HTR-8/SVneo (cell line): ENCODE measurements at regions not wholly inside any gene's neighbourhood (a gene's known extent, or its start where the extent isn't known, plus 50 kb on each side); places are given as distances from the start of the nearest gene placed in this dataset.
"Not testable (repeated sequence)": the region's sequence is repeated elsewhere in the genome, so short reads cannot be mapped to it uniquely, and the experiment has no call there.

Source experiments
- DNase-seq: peaks from one replicate; pipeline ENCODE4 v3.0.0; 2011; ENCODE audit warnings: low spot score, mixed read lengths; ENCODE audit not compliant: insufficient read length
- FAIRE-seq: peaks from 2 replicates; lab custom pipeline; 2011; peaks lifted over from hg19 to GRCh38; lab: Jason Lieb, UNC

GRCh38 chr15:88993662-88994061, 80.5 kb upstream of the MFGE8 start:
- DNase-seq (no peak), FAIRE-seq (no peak)

DNA sequence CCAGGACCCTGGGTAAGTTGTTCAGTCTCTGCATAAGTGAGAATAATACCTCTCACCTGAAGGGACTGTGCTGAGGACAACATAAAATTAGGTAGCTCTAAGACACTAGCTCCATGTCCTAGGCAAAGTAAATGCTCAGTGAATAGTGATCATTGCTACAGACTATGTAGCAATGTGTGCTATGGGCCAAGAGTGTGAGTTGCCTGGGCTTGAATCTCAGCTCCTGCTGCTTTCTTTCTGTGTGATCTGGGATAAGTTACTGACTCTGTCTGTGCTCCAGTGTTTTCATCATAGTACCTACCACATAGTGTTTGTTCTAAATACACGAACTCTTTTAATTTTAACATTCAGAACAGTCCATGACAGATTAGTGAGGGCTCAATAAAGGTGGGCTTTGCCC, 81.1 kb upstream of the MFGE8 start:
- DNase-seq (no peak), FAIRE-seq (no peak)

DNA sequence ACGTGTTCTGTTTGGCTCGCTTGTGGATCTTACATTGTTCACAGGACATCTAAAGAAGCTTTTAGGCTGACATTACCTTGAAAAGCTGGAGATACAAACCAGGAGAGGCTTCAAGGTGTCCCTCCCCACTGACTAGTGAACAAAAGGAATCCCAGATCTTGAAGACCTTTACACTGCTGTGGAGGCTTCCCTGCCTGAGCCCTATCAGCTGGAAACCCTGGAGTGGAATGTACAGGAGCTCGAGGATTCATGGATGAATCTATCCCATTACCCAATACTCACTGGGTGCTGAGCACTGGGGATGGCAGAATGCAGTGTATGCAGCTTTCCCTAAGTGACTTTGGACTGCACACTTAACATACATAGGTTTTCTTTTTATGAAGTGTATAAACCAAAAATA, 82.3 kb upstream of the MFGE8 start:
- DNase-seq = no peak

GRCh38 chr15:88997531-88997930, 84.4 kb upstream of the MFGE8 start:
- FAIRE-seq = no peak

More for the DNA sequence above, 82.3 kb upstream of the MFGE8 start:
- no peak for FAIRE-seq

DNA sequence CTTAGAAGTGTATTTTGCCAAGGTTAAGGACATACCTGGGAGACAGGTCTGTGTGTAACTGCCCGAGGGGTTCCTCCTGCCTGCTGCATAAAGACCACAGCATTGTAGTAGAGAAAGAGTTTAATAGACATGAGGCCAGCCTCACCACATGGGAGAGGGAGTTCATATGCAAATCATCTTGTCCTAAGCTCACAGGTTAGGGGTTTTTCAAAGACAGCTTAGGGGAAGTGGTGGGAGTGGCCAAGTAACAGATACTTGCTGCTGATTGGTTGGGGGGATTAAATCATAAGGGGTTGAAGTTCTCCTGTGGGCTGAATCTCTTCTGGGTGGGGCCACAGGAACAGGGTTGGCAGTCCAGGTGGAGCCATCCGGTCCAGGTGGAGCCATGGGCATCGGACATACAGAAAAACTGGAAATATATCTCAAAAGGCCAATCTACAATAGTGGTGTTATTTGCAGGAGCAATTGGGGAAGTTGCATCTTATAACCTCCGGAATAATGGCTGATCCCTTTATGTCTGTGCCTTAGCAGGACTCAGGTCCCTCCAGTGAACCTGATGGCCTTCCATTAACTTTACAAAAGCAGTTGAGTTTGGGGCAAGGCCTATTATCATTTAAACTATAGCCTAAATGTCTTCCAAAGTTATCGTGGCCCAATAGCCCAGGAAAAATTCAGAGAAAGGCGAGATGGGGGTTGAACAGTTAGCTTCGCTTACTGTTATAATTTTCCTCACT, 86.0 kb upstream of the MFGE8 start:
- FAIRE-seq (no peak), DNase-seq (no peak)

More at GRCh38 chr15:88997531-88997930, 84.4 kb upstream of the MFGE8 start:
- no peak for DNase-seq

- not testable (repeated sequence) for DNase-seq, FAIRE-seq
Measured at GRCh38 chr15:89001708-89002275, 86.5 kb upstream of the ABHD2 start.

DNA sequence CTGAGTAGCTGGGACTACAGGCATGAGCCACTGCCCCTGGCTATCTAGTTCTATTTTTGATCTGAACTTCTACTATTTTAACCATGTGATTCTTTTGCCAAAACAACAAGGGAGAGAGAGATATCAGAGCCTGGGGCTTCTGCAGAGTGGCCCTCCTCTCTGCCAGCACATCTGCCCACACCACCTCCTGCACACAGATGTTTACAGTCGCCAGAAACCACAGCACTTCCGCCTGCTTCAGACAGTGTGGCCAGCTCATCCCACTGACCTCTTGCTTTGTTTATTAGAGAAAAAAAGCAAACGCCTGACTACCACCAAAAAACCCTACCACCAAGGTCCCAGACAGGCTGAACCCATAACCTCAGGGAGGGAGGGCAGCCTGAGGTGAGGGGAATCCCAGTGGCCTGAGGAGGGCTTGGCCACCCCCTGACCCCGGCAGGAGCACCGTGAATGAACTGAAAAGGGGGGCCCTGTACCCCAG, 85.9 kb upstream of the ABHD2 start:
- FAIRE-seq (no peak), DNase-seq (peak; percentile 57)

GRCh38 chr15:89002830-89003229, 85.4 kb upstream of the ABHD2 start:
- DNase-seq (no peak), FAIRE-seq (no peak)

GRCh38 chr15:89003865-89004725, 84.2 kb upstream of the ABHD2 start:
- peak; percentile 52 for DNase-seq
- FAIRE-seq = no peak

DNA sequence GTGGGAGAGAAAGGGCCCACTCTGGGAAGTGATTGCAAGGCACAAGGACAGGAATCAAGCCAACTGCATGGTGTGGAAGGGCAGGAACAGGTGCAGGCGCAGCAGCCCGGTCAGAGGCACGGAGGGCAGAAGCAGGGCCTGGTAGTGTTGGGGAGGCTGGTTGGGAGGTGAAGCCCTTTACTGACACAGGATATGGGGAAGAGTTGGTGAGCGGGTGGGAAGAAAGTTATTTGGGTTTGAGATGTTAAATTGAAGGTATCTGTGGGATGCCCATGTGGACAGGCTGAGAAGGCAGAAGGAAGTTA, 83.6 kb upstream of the ABHD2 start:
- FAIRE-seq (no peak), DNase-seq (no peak)

- FAIRE-seq, DNase-seq: not testable (repeated sequence)
Measured at GRCh38 chr15:89007527-89007926, 80.7 kb upstream of the ABHD2 start.

DNA sequence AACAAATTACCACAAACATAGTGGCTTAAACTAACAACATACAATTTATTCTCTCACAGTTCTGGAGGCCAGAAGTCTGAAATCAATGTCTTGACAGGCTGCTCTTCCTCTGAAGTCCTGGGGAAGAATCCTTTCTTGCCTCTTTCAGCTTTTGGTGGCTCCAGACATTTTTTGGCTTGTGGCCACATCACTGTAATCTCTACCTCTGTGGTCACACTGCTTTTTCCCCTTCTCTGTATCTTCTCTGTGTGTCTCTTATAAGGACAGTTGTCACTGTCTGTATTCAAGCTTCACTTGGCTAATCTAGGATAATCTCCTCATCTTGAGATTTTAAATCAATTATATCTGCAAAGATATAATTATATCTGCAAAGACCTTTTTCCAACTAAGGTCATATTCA, 80.3 kb upstream of the ABHD2 start:
- no peak for DNase-seq
- no peak for FAIRE-seq

DNA sequence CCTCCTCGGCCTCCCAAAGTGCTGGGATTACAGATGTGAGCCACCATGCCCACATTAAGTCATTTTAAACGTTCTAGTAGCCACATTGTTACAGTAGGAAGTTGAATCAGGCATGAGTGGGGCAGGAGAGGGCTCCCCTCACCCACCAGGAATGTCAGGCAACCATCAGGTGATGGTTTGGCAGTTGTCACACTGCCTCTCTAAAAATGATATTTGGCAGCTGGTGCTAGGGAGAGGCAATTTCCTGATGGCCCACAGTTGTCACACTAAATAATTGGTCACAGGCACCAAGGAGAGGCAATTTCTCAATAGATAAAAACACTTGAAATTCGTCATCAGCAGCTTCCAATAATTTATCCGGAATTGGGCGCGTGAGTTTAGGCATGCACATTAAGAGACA, 79.2 kb upstream of the ABHD2 start:
- FAIRE-seq = no peak
- no peak for DNase-seq

GRCh38 chr15:89015412-89016097, 72.7 kb upstream of the ABHD2 start:
- DNase-seq (no peak), FAIRE-seq (no peak)

DNA sequence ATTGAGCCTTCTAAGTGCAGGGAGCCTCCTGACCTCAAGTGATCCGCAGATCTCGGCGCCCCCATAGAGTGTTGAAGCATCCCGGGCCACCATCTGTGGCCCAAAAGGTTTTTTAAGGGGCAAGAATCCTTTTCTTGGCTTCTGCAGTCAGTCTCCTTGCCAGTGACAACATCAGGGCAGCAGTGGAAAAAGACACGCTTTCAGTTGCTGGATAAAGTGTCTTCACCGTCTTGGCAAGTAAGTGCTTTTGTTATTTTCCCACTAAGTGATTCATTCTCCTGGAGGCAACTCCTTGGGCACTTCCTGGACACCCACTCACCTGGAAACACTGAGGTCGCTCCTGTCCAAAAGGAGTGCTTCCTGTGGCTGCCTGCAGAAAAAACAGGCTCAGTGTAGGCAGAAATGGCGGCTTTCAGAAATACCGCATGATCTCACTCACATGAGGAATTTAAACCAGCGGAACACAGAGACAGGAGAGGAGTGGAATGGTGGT, 71.7 kb upstream of the ABHD2 start:
- no peak for FAIRE-seq

DNA sequence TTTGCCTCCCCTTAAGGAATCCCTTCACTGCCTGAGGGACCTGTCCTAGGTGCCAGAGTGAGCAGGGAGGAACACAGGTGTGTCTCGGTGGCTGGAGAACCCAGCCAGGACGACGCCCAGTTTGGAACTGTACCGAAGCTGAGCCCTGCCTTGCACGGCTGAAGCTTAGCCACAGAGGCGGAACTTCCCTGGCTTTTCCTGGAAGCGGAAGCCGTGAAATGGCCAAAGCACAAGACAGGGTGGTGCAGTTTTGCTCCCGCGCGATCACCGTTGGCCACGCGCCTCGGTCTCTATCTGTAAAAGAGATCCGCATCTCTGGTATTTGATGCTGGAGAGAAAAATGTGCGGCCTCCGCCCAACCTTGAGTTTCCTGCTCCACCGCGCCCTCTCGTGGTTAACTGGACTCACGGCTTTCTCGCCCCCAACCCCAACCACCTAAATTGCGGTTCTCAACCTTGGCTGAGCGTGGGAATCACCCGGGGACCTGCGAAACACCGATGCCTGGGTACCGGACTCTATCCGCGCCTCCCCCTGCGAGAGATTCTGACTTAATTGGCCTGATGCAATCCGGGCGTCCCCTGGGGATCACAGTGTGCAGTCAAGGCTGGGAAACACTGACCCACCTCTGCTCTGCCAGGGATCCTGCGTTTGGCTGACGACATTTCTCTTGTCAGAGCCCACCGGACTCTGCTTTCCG, 70.7 kb upstream of the ABHD2 start:
- FAIRE-seq (no peak), DNase-seq (peak; percentile 75)

More for the DNA sequence above, 71.7 kb upstream of the ABHD2 start:
- no peak for DNase-seq

GRCh38 chr15:89018207-89018606, 70.0 kb upstream of the ABHD2 start:
- FAIRE-seq = no peak
- DNase-seq = no peak

DNA sequence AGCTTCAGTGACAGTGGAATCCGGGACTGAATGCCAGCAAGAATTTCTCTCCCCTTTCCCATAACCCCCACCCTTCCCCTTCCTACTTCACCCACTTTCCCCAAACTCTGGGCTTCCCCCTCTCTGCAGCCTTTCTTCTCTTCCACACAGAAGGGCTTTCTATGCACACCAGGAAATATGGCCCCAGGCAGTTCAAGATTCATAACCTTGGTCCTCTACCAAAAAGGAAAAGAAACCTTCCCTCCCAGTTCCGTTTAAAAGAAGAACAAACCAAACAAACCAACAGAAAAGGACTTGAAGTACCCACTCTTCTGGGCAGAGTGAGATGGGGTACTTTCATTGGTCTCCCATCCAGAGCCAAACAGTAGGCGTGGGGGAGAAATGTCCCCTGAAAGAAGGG, 68.8 kb upstream of the ABHD2 start:
- FAIRE-seq (no peak), DNase-seq (no peak)

DNA sequence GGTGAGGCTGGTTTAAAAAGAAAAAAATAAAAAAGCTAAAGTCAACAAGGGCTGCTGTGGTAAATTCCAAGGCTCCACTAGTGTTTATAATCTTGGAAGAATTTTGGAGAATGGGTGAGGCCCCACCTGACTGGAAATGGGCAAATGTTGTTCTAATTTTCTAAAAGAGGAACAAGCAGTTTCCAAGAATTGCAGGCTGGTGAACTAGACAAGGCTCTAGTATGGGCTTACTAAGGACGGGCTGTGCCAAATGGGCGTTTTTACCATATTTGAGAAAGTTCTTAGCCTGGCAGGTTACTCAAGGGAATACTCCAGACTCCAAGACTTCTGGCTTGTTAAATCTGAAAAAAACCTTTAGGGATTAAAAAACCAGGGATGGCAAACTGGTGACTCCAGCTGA, 67.0 kb upstream of the ABHD2 start:
- DNase-seq (no peak), FAIRE-seq (no peak)

DNA sequence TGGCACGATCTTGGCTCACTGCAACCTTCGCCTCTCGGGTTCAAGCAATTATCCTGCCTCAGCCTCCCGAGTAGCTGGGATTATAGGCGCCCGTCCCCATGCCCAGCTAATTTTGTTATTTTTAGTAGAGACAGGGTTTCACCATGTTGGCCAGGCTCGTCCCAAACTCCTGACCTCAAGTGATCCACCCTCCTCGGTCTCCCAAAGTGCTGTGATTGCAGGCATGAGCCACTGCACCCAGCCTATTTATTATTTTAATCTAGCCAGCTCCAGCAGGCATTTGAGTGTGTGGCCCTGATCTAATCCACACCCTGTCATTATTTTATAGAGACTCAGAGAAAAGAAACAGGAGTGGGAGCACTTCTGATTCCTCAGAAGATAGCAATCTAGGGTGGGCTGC, 66.4 kb upstream of the ABHD2 start:
- DNase-seq, FAIRE-seq: not testable (repeated sequence)
